Fibroblast of skin of right biceps (primary cell): ENCODE measurements at regions not wholly inside any gene's neighbourhood (a gene's known extent, or its start where the extent isn't known, plus 50 kb on each side); places are given as distances from the start of the nearest gene placed in this dataset.

Source experiments
- DNase-seq: peaks from one replicate; pipeline ENCODE4 v3.0.0-alpha.2; 2013

GRCh38 chr1:163664671-163665335, 343.0 kb downstream of the NUF2 start:
- DNase-seq = peak; percentile 23

GRCh38 chr1:163668472-163668871, 346.7 kb downstream of the NUF2 start:
- DNase-seq = no peak

DNA sequence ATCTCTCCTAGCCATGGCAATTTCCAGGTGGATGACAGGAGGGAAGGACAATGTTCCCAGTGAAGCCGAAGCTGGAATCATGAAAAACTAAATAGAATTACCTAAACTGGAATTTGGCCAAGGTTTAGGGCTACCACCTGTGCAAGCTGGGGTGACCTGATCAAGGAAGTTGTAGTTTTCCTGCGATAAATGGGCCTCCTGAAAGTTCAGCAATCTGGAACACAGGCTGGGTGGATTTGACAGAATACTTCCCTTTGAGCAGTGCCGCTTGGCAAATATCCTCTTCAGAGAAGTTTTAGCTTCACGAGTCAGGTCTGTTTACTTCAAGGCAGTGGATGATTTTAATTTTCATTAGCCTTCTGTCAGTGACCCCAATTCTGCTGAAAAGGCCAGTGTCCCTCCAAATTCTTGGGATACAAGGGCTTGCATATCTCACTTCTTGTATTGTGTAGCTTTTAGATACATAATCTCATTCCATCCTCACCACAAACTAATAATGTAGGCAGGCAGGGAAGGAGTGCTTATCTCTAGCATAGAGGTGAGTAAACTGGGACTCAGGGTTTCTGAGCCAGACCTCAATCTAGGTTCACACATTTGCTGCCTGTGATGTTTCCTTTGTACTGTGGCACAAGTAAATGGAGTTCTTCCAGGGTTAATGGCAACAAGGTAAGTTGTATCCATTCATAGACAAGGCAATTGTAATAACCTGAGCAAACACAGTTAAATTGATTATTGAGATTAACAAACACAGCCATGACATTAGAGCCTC, 349.4 kb downstream of the NUF2 start:
- DNase-seq = no peak

GRCh38 chr1:163672976-163673758, 351.4 kb downstream of the NUF2 start:
- peak; percentile 62 for DNase-seq

DNA sequence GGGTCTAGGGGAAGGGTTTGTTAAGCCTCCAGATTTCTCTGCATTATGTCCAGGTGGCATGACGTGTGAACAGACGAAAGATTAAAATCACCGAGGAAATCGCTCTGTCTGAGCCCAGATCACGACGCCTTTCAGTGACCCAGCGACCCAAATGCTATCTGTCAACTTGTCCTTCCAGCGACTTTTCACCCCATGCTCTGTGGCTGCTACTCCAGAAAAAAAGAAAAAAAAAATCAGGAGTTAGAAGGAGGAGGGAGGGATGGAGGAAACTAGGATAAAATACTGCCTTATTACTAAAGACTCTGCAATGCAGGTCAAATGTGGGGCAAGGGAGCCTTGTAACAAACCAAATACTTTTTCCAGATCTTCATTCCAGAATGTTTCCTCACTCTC, 352.0 kb downstream of the NUF2 start:
- DNase-seq = peak; percentile 84

- DNase-seq = no peak
These were observed 352.5 kb downstream of the NUF2 start for GRCh38 chr1:163674236-163674635.

DNA sequence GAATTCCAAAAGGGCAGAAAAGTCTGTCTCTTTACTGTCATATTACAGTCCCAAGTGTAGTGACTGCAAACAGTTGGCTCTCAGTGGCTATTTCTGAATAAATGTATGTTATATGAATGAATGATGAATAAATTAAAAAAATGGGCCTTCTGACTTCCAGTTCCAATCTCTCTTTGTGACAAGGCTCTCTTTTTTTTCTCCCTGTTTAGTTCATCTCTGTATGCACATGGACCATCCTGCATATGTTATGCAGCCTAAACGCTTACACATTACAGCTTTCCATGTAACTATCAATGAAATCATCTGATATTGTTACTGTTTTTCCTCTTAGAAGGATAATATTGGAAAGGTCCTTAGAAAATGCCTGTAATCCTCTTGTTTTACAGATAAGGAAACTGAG, 363.0 kb downstream of the NUF2 start:
- DNase-seq = no peak

DNA sequence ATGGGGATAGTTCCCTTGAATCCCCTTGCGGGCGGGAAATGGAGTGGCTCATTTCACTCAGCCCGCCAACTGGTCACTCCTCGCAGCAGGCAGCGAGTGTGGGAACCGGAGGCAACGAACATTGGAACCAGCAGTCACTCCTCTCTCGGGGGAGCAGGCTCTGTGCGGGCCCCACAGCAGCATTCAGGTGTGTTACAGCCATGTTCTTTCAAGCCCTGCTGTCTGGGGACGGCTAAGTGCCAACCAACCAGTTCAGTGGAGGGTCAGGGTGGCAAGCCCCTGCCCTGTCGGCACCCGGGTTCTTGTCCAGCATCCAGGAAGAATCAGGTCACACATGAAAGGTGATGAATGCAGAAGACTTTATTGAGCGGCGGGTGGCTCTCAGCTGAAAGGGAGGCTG, 370.5 kb downstream of the NUF2 start:
- no peak for DNase-seq

- no peak for DNase-seq
These were observed 375.4 kb downstream of the NUF2 start for GRCh38 chr1:163697137-163697536.

- DNase-seq = no peak
These were observed 380.1 kb downstream of the NUF2 start for GRCh38 chr1:163701783-163702374.

DNA sequence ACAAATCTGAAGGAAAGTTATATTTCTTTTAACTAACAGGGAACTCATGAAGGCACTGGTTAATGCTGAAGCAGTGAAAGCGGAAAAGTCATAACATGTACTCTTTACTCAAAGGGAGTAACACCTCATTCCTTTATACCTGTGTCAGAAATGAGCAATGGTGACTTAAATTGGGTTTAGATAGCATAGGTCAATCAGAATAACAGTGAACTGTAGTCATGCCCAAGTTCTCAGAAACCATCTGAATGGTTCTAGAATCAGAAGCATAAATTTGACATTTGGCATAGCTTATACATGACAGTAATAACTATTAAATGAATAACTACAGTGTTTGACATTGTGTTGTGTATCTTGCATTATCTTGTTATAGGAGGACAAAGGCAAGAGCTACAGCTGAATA, 382.0 kb downstream of the NUF2 start:
- no peak for DNase-seq

GRCh38 chr1:163706915-163707314, 385.2 kb downstream of the NUF2 start:
- DNase-seq = peak; percentile 43

DNA sequence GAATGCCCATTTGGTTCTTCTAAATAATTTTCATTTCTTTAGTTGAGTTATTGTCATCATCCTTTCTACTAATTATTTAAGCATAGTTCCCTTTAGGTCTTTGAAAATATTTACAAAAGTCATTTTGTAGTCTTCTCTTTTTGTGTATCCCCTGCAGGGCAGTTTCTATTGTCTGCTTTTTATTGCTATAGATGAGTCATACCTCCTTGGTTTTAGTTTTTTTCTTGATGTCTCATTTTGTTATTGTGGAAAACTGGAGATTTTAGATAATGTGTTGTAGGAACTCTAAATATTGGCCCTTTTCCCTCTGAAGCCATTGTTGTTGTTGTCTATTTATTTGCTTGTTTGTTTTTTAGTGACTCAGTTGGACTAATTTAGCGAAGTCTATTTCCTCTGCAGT, 387.9 kb downstream of the NUF2 start:
- DNase-seq = peak; percentile 16

GRCh38 chr1:163712321-163712720, 390.6 kb downstream of the NUF2 start:
- no peak for DNase-seq

GRCh38 chr1:163720294-163720693, 398.5 kb downstream of the NUF2 start:
- no peak for DNase-seq

DNA sequence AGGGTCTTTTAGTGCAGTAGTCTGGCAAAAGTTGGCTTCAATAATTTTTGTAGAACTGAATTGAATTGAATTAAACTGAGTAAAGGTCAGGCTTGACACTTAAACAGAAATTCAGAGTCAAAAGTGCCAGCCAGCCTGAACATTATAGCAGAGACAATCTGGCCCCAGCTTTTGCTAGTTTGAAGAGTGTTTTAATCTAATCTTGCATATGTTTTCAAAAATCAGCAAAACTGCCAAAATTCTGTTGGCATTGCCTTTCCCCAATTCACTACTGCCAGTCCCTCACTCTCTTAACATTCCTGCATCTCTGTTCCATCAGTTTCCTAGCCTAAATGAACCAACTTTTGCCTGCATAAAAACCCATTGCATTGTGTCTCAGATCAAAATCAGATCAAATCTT, 403.8 kb downstream of the NUF2 start:
- no peak for DNase-seq

- DNase-seq = no peak
These were observed 408.7 kb downstream of the NUF2 start for GRCh38 chr1:163730411-163730821.

- DNase-seq = peak; percentile 57
These were observed 415.5 kb downstream of the NUF2 start for GRCh38 chr1:163737261-163737660.

GRCh38 chr1:163744301-163744887, 422.6 kb downstream of the NUF2 start:
- DNase-seq = peak; percentile 79

DNA sequence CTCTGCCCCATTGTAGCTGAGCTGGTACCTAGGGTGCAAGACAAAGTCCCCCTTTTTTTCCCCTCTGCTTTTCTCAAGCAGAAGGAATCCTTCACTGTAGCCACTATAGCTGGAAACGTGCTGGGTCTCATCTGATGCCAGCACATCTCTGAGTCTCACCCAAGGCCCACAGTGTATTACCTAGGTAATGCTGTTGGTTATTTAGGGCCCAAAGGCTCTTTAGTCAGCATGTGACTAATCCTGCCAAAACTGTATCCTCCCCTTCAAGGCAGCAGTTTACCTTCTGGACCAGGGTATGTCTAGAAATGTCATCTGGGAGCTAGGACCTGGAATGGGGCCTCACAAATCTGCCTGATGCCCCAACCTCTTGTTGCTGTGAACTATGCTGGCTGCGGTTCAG, 423.4 kb downstream of the NUF2 start:
- DNase-seq = peak; percentile 7

GRCh38 chr1:163747261-163747660, 425.5 kb downstream of the NUF2 start:
- DNase-seq = peak; percentile 79

GRCh38 chr1:163747855-163748254, 426.1 kb downstream of the NUF2 start:
- DNase-seq = no peak
